ENCODE measurements at regions not wholly inside any gene's neighbourhood (a gene's known extent, or its start where the extent isn't known, plus 50 kb on each side); places are given as distances from the start of the nearest gene placed in this dataset.

GRCh38 chr10:3237530-3237929, 64.9 kb upstream of the PITRM1 start:
- DNase-seq (ENCODE audit: low spot score), result no peak

DNA sequence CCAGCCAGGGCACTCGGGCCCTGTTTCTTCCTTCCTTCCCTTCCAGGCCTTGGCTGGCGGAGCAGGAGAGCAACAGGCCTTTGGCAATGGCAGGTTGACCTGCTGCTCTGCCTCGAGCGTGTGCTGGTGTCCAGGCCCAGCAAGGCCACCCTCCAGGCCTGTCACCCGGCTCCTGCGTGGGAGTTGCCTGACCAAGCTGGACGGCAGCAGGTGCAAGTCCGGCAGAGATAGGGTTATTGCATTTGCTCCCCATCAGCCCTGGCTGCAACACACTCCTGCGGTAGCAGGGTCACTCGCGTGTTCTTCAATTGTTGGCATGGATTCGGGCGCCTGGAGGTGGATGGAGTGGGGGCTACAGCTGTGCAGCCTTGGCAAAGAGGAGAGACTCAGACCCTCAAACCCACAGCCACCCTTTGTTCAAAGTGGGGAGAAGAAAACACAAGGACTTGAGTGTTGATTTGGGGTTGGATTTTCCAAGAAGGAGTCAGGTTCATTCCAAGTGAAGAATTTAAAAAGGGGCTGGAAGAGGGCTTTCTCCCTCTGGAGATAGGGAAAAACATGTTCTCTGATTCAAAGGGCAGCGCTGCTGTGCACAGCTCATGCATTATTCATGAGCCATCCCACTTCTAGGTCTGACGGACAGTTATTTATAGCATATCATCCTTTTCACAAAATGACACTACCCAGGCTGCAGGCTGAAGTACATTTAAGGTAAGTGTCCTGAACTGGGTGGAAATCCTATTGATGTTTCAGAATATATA, 64.2 kb upstream of the PITRM1 start:
- DNase-seq (ENCODE audit: low spot score), result no peak

- DNase-seq (ENCODE audit: low spot score), result no peak
Measured at GRCh38 chr10:3235996-3236510, 63.5 kb upstream of the PITRM1 start.

DNA sequence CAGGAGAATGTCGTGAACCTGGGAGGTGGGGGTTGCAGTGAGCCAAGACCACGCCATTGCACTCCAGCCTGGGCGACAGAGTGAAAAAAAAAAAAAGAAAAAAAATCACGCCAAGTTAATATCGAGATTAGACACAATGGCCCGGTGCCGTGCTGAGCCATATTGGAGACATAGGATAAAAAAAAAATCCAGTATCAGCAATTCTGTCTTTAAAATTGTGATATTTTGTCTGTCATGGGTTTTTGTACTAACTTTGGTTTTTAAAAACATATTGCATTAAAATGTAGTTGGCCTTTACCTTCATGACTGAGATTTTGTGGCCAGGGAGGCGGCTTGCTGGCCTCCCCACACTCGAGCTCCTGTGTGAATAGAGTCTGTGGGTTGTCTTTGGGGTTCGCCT, 62.8 kb upstream of the PITRM1 start:
- no peak for DNase-seq (ENCODE audit: low spot score)

GRCh38 chr10:3233486-3233990, 61.0 kb upstream of the PITRM1 start:
- no peak for DNase-seq (ENCODE audit: low spot score)

DNA sequence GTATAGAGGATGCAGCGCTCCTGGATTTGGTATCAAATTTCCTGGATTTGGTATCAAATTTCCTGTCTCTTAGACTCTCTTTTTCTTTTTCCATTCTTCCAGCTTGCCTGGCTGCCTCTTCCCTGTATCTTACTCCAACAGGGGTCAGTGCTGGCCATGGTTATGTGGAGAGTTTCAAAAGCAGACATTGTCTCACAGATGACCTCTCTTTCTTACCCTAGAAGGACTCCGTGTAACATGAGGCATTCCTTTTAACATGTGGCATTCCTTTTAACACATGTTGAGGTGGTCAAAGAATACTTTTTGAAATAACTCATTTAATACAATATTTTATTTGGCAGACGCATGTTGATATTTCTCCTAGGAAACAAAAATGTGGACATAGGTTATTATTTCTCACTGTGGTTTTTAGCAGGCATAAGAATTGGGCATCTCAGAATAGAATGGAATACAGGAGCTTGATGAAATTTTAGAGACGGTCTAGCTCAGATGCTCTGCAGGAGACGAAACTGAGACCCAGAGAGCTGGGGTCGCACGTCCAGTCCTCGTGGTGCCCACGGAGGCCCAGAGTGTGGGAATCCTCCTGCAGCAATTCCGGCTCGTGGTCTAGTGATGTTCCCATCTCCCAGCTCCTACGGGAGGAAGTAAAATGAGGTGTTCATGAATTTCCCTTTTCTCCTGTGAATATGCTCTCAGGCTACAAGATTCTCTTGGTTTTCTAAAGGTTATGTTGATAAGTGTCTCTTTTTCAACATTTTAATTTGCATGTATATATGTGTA, 59.6 kb upstream of the PITRM1 start:
- DNase-seq (ENCODE audit: low spot score), result no peak

GRCh38 chr10:3229815-3230214, 57.2 kb upstream of the PITRM1 start:
- DNase-seq (ENCODE audit: low spot score), result no peak

DNA sequence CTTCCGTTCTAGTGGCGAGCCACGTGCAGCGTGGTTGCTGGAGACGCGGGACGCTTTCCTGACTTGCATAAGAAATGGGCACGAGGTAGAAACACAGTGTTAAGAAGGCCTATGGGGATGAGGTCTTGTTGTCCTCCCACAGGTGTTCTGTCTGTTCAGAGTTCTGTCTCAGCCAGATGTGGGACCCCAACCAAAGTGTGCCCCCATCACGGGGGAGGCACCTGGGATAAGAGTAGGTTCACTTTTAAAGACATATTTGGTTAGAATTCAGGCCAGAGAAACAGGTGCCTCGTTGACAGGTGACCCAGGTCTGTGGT, 56.0 kb upstream of the PITRM1 start:
- DNase-seq (ENCODE audit: low spot score), result no peak

DNA sequence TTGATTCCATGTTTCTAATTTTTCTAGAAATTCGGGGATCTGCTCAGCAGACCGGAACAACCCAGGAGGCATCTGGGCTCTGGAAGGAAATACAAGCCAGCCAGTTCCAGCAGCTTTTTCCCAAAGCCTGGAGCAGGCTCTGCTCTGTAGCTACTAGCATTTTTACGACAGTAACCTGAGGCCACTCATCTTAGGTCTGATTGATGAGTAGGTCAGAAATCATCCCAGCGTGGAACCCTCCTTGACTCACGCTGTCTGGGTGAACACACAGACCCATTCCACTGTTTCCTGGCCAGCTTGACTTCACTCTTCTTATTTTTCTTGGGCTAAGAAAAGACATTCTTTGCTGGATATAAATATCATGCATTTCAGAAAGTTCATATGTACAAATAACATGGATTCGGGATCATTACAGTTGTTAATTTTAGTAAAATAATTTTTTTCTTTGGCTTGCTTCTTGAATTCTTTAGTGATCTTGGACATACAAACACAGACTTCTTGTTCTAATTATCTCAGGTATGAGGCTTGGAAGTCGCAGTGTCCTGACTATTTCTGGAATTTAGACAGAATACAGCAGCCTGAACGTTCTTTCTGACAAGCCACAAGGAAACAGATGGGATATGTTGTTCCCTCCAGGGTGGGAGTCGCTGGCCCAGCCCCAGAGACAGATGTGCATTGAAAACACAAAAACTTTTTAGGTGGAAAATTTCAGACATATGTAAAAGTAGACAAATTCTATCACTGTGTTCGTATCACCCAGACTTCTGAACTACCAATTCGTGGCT, 54.6 kb upstream of the PITRM1 start:
- peak; percentile 32 for DNase-seq (ENCODE audit: low spot score)

DNA sequence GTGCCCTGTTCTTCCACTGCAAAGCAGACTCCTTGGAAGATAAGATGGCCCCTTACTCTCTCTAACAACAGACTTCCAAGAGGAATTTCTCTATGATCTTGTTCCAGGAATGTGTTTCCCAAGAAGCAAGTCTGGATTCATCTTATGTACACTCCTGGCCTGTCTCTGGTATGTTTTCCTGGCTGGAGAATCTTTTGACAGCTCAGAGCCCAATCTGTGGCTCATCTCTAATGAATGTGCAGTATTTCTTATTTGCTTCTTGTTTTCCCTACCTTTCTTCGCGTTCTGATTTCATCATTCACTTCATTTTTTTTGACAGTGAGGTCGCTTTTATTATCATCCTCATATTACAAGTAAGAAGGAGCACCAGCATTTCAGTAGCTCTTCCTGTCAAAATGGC, 53.0 kb upstream of the PITRM1 start:
- peak; percentile 24 for DNase-seq (ENCODE audit: low spot score)

GRCh38 chr10:3224241-3224640, 51.7 kb upstream of the PITRM1 start:
- DNase-seq (ENCODE audit: low spot score), result no peak

GRCh38 chr10:3222626-3223025, 50.0 kb upstream of the PITRM1 start:
- no peak for DNase-seq (ENCODE audit: low spot score)

All from AG08396 (cell line).